OCI-LY7 (cell line): ENCODE measurements at regions not wholly inside any gene's neighbourhood (a gene's known extent, or its start where the extent isn't known, plus 50 kb on each side); places are given as distances from the start of the nearest gene placed in this dataset.

Source experiments
- EZH2phosphoT487 ChIP-seq: fragments of 200-600 bp; sonication (generic); IDR thresholded peaks from 2 replicates; pipeline ENCODE4 v1.6.1; 2018; ENCODE audit warnings: low read depth, borderline replicate concordance, mild to moderate bottlenecking, mixed run types, antibody characterized with exemption, low read length, moderate library complexity, mixed read lengths
- TF ChIP-seq, protein P1 (sequence below): fragments of 200-600 bp; sonication (generic); conservative IDR thresholded peaks from 2 replicates; pipeline ENCODE4 v1.5.1; 2014; ENCODE audit warnings: mild to moderate bottlenecking, antibody characterized with exemption, low read length, moderate library complexity, mixed read lengths

DNA sequence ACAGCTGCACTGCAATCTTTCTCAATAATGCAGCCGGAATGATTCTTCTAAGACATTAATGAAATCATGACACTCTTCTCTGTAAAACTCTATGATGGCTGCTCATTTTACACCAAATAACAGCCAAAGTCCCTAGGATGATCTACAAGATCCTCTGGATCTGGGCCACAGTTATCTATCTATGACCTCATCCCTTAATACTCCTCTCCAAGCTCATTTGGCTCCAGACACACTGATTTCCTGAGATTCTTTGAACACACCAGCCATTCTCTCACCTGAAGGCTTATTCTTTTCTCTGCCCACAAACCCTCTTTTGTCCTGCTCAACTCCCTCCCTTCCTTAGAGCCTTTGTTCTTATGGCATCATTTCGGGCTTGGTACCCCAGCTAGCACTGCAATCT lies 577.4 kb upstream of the ANKRD30A start:
- TF ChIP-seq, protein P1, sequence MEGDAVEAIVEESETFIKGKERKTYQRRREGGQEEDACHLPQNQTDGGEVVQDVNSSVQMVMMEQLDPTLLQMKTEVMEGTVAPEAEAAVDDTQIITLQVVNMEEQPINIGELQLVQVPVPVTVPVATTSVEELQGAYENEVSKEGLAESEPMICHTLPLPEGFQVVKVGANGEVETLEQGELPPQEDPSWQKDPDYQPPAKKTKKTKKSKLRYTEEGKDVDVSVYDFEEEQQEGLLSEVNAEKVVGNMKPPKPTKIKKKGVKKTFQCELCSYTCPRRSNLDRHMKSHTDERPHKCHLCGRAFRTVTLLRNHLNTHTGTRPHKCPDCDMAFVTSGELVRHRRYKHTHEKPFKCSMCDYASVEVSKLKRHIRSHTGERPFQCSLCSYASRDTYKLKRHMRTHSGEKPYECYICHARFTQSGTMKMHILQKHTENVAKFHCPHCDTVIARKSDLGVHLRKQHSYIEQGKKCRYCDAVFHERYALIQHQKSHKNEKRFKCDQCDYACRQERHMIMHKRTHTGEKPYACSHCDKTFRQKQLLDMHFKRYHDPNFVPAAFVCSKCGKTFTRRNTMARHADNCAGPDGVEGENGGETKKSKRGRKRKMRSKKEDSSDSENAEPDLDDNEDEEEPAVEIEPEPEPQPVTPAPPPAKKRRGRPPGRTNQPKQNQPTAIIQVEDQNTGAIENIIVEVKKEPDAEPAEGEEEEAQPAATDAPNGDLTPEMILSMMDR: no peak
- no peak for TF ChIP-seq EZH2phosphoT487
